Ishikawa (cell line): ENCODE measurements at regions not wholly inside any gene's neighbourhood (a gene's known extent, or its start where the extent isn't known, plus 50 kb on each side); places are given as distances from the start of the nearest gene placed in this dataset.

Experiments
- CEBPB ChIP-seq: IDR thresholded peaks from 2 replicates; pipeline ENCODE4 v1.6.1; 2012
- CREB1 ChIP-seq: IDR thresholded peaks from 2 replicates; pipeline ENCODE4 v1.6.1; 2012; ENCODE audit warnings: low read depth
- EGR1 ChIP-seq: IDR thresholded peaks from 2 replicates; pipeline ENCODE4 v1.6.1; 2012
- EP300 ChIP-seq: IDR thresholded peaks from 2 replicates; pipeline ENCODE4 v1.6.1; 2012; ENCODE audit warnings: borderline replicate concordance
- FOXM1 ChIP-seq: IDR thresholded peaks from 2 replicates; pipeline ENCODE4 v1.6.1; 2012; ENCODE audit warnings: low read depth, borderline replicate concordance
- MAX ChIP-seq: IDR thresholded peaks from 2 replicates; pipeline ENCODE4 v1.6.1; 2012
- NFIC ChIP-seq: IDR thresholded peaks from 2 replicates; pipeline ENCODE4 v1.6.1; 2012
- RAD21 ChIP-seq: IDR thresholded peaks from 2 replicates; pipeline ENCODE4 v1.6.1; 2012; ENCODE audit warnings: low read depth
- REST ChIP-seq: IDR thresholded peaks from 2 replicates; pipeline ENCODE4 v1.6.1; 2012; ENCODE audit warnings: low read depth, mild to moderate bottlenecking
- TAF1 ChIP-seq: IDR thresholded peaks from 2 replicates; pipeline ENCODE4 v1.6.1; 2012; ENCODE audit warnings: low read depth, mild to moderate bottlenecking
- TEAD4 ChIP-seq: IDR thresholded peaks from 2 replicates; pipeline ENCODE4 v1.6.1; 2012
- YY1 ChIP-seq: IDR thresholded peaks from 2 replicates; pipeline ENCODE4 v1.6.1; 2012; ENCODE audit warnings: low read depth
- ZBTB7A ChIP-seq: IDR thresholded peaks from 2 replicates; pipeline ENCODE4 v1.6.1; 2012; ENCODE audit warnings: low read depth

- TF ChIP-seq REST (no peak), YY1 (no peak), NFIC (no peak), MAX (no peak), TAF1 (no peak), TEAD4 (no peak), RAD21 (no peak), CEBPB (no peak), EP300 (no peak), FOXM1 (no peak), CREB1 (no peak), ZBTB7A (no peak), EGR1 (no peak)
Observed at GRCh38 chr10:16271571-16271970, 165.2 kb upstream of the PTER start.
